ENCODE measurements at regions not wholly inside any gene's neighbourhood (a gene's known extent, or its start where the extent isn't known, plus 50 kb on each side); places are given as distances from the start of the nearest gene placed in this dataset.

- TF ChIP-seq, protein P1, sequence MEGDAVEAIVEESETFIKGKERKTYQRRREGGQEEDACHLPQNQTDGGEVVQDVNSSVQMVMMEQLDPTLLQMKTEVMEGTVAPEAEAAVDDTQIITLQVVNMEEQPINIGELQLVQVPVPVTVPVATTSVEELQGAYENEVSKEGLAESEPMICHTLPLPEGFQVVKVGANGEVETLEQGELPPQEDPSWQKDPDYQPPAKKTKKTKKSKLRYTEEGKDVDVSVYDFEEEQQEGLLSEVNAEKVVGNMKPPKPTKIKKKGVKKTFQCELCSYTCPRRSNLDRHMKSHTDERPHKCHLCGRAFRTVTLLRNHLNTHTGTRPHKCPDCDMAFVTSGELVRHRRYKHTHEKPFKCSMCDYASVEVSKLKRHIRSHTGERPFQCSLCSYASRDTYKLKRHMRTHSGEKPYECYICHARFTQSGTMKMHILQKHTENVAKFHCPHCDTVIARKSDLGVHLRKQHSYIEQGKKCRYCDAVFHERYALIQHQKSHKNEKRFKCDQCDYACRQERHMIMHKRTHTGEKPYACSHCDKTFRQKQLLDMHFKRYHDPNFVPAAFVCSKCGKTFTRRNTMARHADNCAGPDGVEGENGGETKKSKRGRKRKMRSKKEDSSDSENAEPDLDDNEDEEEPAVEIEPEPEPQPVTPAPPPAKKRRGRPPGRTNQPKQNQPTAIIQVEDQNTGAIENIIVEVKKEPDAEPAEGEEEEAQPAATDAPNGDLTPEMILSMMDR (conservative IDR thresholded peaks at IDR 0.05; ENCODE audit: low read depth, low read length): no peak
- TF ChIP-seq EZH2 (IDR thresholded peaks at IDR 0.05; ENCODE audit: borderline replicate concordance, low read depth, low read length, poor library complexity, severe bottlenecking): no peak
These were observed 127.3 kb downstream of the DLL1 start for GRCh38 chr6:170163405-170164170.
